ENCODE measurements at regions not wholly inside any gene's neighbourhood (a gene's known extent, or its start where the extent isn't known, plus 50 kb on each side); places are given as distances from the start of the nearest gene placed in this dataset.
"Not testable (repeated sequence)": the region's sequence is repeated elsewhere in the genome, so short reads cannot be mapped to it uniquely, and the experiment has no call there.

- H3K27ac ChIP-seq (replicated peaks); H3K27me3 ChIP-seq (ENCODE audit: low read depth); H3K4me1 ChIP-seq; H3K36me3 ChIP-seq; intact Hi-C loops (cut with micrococcal nuclease); H3K4me3 ChIP-seq; DNase-seq; H3K9me3 ChIP-seq (replicated peaks): not testable (repeated sequence)
Observed at GRCh38 chr6:26811486-26812116, 152.1 kb upstream of the ZNF322 start.

DNA sequence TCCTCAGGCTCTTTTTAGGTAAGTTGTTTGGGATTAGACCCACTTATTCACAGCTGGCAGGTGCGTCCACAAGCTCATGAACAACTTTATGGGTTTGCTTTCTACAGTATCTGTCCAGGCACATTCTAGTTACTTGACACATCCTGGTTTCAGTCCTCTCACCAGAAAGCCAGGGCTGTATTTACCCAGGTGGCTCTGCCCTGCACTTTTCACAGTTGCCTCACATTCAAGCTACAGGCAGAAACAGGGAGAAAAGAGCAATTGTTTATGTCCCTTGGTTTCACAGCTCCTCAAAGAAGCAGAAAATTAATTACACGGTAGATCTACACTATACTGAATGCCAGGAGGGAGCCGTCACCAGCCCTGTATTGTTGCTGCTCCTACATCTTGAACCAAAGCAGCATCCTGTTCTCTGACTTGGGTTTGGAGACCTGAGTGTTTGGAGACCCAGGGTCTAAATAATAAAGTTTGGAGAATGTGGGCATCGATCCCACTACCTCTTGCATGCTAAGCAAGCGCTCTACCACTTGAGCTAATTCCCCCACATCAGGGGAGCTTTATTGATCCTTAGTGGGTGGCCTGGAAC lies 159.2 kb upstream of the ZNF322 start:
- DNase-seq; intact Hi-C loops (cut with micrococcal nuclease): not testable (repeated sequence)

GRCh38 chr6:26827965-26828364 lies 168.4 kb upstream of the ZNF322 start:
- H3K4me1 ChIP-seq; H3K27me3 ChIP-seq (ENCODE audit: low read depth); H3K27ac ChIP-seq (replicated peaks); H3K9me3 ChIP-seq (replicated peaks); H3K4me3 ChIP-seq; DNase-seq; H3K36me3 ChIP-seq; intact Hi-C loops (cut with micrococcal nuclease): not testable (repeated sequence)

More for the DNA sequence above, 159.2 kb upstream of the ZNF322 start:
- not testable (repeated sequence) for H3K4me1 ChIP-seq; H3K9me3 ChIP-seq (replicated peaks); H3K4me3 ChIP-seq; H3K36me3 ChIP-seq; H3K27ac ChIP-seq (replicated peaks); H3K27me3 ChIP-seq (ENCODE audit: low read depth)

GRCh38 chr6:26829480-26829879 lies 169.9 kb upstream of the ZNF322 start:
- H3K36me3 ChIP-seq; H3K9me3 ChIP-seq (replicated peaks); H3K4me3 ChIP-seq; intact Hi-C loops (cut with micrococcal nuclease); DNase-seq; H3K4me1 ChIP-seq; H3K27me3 ChIP-seq (ENCODE audit: low read depth); H3K27ac ChIP-seq (replicated peaks): not testable (repeated sequence)

DNA sequence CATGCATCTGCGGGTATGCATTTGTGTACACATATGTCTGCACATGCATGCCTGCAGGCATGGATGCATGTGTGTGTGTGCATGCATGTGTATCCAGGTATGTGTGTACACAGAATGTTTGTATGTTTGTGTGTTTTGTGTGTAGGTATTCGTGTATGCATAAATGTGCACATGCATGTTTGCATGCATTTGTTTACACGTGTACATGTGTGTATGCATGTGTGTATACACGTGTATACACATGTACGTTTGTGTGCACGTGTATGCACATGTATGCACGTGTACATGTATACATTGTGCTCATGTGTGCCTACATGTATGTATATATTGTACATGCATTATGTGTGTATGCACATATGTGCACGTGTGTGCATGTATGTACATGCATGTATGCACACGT lies 171.4 kb upstream of the ZNF322 start:
- H3K4me1 ChIP-seq; H3K27me3 ChIP-seq (ENCODE audit: low read depth); DNase-seq; intact Hi-C loops (cut with micrococcal nuclease); H3K4me3 ChIP-seq; H3K36me3 ChIP-seq; H3K27ac ChIP-seq (replicated peaks); H3K9me3 ChIP-seq (replicated peaks): not testable (repeated sequence)

GRCh38 chr6:26835707-26836106 lies 176.2 kb upstream of the ZNF322 start:
- DNase-seq; H3K4me1 ChIP-seq; H3K9me3 ChIP-seq (replicated peaks); H3K4me3 ChIP-seq; H3K27ac ChIP-seq (replicated peaks); H3K27me3 ChIP-seq (ENCODE audit: low read depth); intact Hi-C loops (cut with micrococcal nuclease); H3K36me3 ChIP-seq: not testable (repeated sequence)

DNA sequence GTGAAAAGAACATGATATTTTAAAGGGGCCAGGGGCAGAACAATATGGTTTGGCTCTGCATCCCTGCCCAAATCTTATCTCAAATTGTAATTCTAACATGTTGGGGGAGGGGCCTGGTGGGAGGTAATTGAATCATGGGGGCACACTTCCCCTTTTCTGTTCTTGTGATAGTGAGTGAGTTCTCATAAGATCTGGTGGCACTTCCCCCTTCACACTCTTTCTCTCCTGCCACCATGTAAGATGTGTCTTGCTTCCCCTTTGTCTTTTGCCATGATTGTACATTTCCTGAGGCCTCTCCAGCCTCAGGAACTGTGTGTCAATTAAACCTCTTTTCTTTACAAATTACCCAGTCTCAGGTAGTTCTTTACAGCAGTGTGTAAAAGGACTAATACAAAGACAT lies 177.1 kb upstream of the ZNF322 start:
- H3K4me3 ChIP-seq; intact Hi-C loops (cut with micrococcal nuclease); H3K4me1 ChIP-seq; H3K27ac ChIP-seq (replicated peaks); H3K9me3 ChIP-seq (replicated peaks); DNase-seq; H3K27me3 ChIP-seq (ENCODE audit: low read depth); H3K36me3 ChIP-seq: not testable (repeated sequence)

GRCh38 chr6:26844823-26845222 lies 185.3 kb upstream of the ZNF322 start:
- H3K27me3 ChIP-seq (ENCODE audit: low read depth); DNase-seq; intact Hi-C loops (cut with micrococcal nuclease); H3K9me3 ChIP-seq (replicated peaks); H3K36me3 ChIP-seq; H3K27ac ChIP-seq (replicated peaks); H3K4me1 ChIP-seq; H3K4me3 ChIP-seq: not testable (repeated sequence)

DNA sequence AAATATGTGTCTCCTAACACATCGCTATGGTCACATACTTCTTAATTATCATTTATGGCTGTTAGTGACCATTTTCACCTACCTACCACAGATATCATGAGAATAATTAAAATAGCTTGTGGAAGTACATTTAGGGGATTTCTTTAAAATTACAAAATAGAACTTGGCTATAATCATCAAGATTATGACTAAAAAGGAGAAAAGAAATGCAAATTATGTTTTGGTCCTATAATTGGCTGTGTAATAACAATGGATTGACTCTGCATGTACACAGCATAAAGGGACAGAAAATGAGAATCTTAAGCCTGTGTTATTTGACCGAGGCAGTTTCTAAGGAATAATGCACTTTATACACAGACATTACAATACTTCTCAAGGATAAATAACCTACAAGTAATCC lies 197.7 kb upstream of the ZNF322 start:
- DNase-seq; H3K4me1 ChIP-seq; intact Hi-C loops (cut with micrococcal nuclease); H3K9me3 ChIP-seq (replicated peaks); H3K36me3 ChIP-seq; H3K4me3 ChIP-seq; H3K27me3 ChIP-seq (ENCODE audit: low read depth); H3K27ac ChIP-seq (replicated peaks): not testable (repeated sequence)

DNA sequence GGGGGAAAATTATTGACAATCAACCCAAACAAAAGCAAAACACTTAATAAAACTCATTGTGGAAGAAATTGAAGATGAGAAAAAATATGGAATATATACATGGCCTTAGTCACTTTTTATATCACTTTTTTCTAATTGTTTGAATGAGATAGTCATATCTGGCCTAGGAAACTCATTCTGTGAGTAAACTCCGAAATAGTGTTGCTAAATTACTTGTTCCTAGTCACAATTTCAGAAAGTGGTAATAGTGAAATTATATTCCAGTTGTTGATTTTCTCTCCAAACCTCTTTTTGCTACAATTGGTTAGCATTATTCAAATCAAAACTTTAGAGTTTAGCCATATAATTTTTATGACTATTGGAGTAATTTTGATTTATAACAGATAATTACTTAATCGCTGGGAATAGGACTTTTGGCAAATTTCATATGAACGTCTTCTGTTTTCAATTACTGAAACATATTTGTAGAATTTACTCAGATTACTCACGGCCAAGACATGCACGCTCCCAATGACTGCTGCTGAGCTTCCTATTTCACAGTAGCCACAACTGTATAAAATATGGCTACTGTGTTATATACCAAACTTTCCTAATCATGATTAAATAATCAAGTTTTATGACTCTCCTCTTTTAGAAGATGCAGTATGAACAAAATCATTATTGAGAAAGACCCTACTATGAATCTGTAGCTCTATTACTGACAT lies 199.7 kb upstream of the ZNF322 start:
- H3K36me3 ChIP-seq; H3K27me3 ChIP-seq (ENCODE audit: low read depth); H3K4me3 ChIP-seq; H3K9me3 ChIP-seq (replicated peaks); DNase-seq; H3K4me1 ChIP-seq; intact Hi-C loops (cut with micrococcal nuclease); H3K27ac ChIP-seq (replicated peaks): not testable (repeated sequence)

DNA sequence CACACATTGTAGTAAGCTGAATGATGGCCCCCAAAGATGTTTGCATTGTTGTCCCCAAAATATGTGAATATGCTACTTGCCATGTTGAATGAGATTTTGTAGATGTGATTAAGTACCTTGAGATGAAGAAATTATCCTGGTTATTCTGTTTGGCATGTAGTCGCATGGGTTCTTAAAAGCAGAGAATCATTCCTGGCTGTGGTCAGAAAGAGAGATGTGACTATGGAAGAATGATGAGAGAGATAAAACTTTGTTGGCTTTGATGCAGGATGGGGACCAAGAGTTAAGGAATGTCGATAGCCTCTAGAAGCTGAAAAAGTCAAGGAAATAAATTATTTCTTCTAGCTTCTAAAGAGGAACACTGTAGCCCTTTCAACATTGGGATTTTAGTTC lies 200.2 kb upstream of the ZNF322 start:
- DNase-seq; intact Hi-C loops (cut with micrococcal nuclease); H3K4me3 ChIP-seq; H3K4me1 ChIP-seq; H3K36me3 ChIP-seq; H3K9me3 ChIP-seq (replicated peaks); H3K27me3 ChIP-seq (ENCODE audit: low read depth); H3K27ac ChIP-seq (replicated peaks): not testable (repeated sequence)

GRCh38 chr6:26861913-26862312 lies 202.4 kb upstream of the ZNF322 start:
- H3K4me1 ChIP-seq; H3K27me3 ChIP-seq (ENCODE audit: low read depth); DNase-seq; H3K27ac ChIP-seq (replicated peaks); H3K36me3 ChIP-seq; intact Hi-C loops (cut with micrococcal nuclease); H3K4me3 ChIP-seq; H3K9me3 ChIP-seq (replicated peaks): not testable (repeated sequence)

DNA sequence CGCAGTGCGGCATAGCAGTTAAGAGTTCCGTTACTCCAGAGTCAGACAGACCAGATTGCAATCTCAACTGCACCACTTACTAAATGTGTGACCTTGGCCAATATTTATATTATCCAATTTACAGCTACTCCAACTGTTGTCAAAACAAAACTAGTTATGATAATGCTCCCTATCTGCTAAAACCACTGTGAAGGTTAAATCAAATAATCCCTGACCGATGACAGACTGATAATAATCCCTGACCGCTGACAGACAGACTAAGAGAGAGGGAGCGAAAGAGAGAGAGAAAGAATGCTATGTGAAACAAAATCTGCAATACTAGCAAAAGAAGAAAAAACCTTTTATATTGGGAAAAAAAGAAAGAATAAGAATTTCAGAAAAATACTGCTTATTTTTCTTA lies 204.1 kb upstream of the ZNF322 start:
- H3K36me3 ChIP-seq; H3K27ac ChIP-seq (replicated peaks); DNase-seq; intact Hi-C loops (cut with micrococcal nuclease); H3K27me3 ChIP-seq (ENCODE audit: low read depth); H3K4me1 ChIP-seq; H3K4me3 ChIP-seq; H3K9me3 ChIP-seq (replicated peaks): not testable (repeated sequence)

- intact Hi-C loops (cut with micrococcal nuclease); DNase-seq; H3K27me3 ChIP-seq (ENCODE audit: low read depth); H3K4me3 ChIP-seq; H3K4me1 ChIP-seq; H3K36me3 ChIP-seq; H3K27ac ChIP-seq (replicated peaks); H3K9me3 ChIP-seq (replicated peaks): not testable (repeated sequence)
Observed at GRCh38 chr6:26898785-26899184, 239.2 kb upstream of the ZNF322 start.
